GM19467 (cell line): ENCODE measurements at regions not wholly inside any gene's neighbourhood (a gene's known extent, or its start where the extent isn't known, plus 50 kb on each side); places are given as distances from the start of the nearest gene placed in this dataset.
"Not testable (repeated sequence)": the region's sequence is repeated elsewhere in the genome, so short reads cannot be mapped to it uniquely, and the experiment has no call there.

Source experiments
- ATAC-seq: cut with Tn5 transposase; IDR thresholded peaks from one replicate; pipeline ENCODE4 v1.9.1; 2021; ENCODE audit warnings: mild to moderate bottlenecking, moderate library complexity; ENCODE audit not compliant: unreplicated experiment

DNA sequence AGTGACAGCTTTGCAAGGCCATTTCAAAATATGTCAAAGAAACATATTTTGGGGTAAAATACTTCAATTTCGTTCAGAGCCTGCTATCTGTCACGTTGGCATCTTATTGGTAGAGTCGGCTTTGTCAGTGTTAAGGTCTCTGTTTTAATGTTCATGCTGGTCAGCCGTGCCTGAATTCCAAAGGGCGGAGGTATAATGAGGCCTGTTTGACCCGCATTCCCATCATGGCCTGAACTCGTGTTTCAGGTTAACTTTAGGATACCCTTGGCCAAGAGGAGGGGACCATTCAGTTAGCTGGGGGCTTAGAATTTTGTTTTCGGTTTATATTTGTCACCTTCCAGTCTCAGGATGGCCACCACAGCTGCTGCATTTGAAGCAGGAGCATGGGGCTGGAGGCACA is 236.4 kb downstream of the NFATC2 start:
- ATAC-seq, result no peak

GRCh38 chr20:51305316-51306052 is 237.0 kb downstream of the NFATC2 start:
- ATAC-seq, result no peak

GRCh38 chr20:51303731-51304670 is 238.5 kb downstream of the NFATC2 start:
- ATAC-seq, result no peak

DNA sequence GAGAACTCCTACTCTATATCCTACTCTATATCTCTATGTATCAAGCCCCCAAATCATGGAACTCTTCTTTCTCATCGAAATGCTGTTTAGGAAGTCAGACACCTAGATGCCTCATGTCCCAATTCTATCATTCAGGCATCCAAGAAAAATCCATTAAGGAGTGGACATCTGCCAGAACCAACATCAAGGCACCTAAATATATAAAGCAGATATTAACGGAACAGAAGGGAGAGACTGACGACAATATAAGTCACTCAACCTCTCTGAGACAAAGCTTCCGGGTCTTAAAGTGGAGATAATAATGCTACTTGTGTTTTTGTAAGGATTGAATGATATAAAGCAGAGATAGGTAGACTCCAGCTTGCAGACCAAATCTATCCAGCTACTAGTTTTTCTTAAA is 241.5 kb downstream of the NFATC2 start:
- no peak for ATAC-seq

GRCh38 chr20:51300104-51300503 is 242.4 kb downstream of the NFATC2 start:
- no peak for ATAC-seq

- no peak for ATAC-seq
These were observed 243.1 kb downstream of the NFATC2 start for GRCh38 chr20:51299413-51299812.

DNA sequence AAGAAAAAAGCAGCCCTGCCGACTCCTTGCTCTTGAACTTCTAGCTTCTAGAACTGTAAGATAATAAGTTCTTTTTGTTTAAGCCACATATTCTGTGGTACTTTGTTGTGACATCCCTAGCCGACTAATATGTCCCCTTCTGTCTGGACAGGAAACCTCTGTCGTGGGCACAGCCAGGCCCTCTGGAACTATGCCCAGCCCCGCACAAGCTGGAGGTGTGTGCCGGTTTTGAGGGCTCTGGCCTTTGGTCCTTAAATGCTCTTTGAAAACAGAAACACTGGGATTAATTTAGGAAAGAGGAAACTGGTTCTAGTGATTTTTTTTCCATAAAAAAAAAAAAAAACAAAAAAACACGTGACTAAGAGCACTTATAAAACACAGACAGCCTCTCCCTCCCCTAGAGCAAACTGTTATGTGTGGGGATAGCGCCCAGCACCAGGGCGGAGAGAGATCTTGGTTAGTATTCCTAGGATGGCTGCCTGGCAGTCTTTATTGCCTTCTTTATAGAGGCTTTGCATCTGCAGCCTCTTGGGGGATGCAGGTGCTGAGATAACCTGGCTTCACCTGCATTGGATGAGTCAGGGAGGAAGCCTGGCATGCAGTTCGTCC is 244.3 kb downstream of the NFATC2 start:
- no peak for ATAC-seq

GRCh38 chr20:51287628-51288413 is 254.7 kb downstream of the NFATC2 start:
- no peak for ATAC-seq

GRCh38 chr20:51286758-51287157 is 255.8 kb downstream of the NFATC2 start:
- no peak for ATAC-seq

DNA sequence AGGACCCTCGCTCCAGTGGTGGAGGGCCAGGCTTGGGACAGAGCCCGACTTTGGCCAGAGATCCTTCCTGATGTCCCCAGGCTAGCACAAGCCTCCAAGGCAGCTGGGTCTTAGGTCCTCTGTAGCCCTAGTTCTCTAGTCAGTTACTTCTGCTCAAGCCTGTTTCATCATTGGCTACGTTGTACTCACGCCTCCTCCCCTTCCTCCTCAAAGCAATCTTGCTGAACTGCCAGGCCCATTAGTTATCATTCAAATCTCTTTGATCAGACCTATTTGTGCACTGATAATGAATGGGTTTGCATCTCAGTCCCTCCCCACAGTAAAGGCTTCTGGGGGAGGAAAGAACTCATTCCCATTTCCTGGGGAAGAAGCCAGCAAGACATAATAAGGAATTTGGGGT is 256.8 kb downstream of the NFATC2 start:
- no peak for ATAC-seq

- no peak for ATAC-seq
These were observed 257.6 kb downstream of the NFATC2 start for GRCh38 chr20:51284871-51285270.

DNA sequence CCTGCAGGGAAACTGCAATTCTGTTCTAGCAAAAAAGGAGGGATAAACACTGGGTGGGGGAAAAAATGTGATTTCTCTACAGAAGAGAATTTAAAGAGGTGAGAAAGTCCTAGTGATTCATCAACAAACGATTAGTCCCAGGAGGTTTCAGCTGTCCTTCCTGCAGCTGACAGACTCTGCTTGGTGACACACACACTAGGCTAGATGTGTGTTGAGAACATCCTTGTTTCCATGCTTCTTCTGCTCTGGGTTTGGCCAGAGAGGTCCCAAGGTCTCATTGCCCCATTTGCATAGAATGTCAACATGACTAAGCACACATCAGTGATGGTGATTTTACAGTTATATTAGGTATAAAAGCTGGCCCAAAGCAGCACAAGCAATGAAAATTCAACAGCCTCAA is 258.3 kb downstream of the NFATC2 start:
- ATAC-seq, result no peak

- no peak for ATAC-seq
These were observed 258.6 kb upstream of the KCNG1 start for GRCh38 chr20:51281521-51281920.

DNA sequence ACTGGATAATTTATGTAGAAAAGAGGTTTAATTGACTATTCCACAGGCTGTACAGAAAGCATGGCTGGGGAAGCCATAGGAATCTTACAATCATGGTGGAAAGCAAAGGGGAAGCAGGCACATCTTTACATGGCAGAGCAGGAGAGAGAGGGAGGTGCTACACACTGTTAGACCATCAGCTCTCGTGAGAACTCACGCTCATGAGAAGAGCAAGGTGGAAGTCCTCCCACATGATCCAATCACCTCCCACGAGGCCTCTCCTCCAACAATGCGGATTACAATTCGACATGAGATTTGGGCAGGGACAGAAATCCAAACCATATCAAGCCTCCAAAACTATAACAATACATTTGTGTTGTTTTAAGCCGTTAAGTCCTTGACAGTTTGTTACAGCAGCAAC is 257.1 kb upstream of the KCNG1 start:
- no peak for ATAC-seq

- ATAC-seq, result no peak
These were observed 255.1 kb upstream of the KCNG1 start for GRCh38 chr20:51277961-51278360.

- ATAC-seq, result no peak
These were observed 253.4 kb upstream of the KCNG1 start for GRCh38 chr20:51276296-51276695.

GRCh38 chr20:51275826-51276225 is 252.9 kb upstream of the KCNG1 start:
- no peak for ATAC-seq

- no peak for ATAC-seq
These were observed 252.3 kb upstream of the KCNG1 start for GRCh38 chr20:51275181-51275580.

GRCh38 chr20:51272401-51272800 is 249.5 kb upstream of the KCNG1 start:
- ATAC-seq, result no peak

GRCh38 chr20:51271931-51272330 is 249.0 kb upstream of the KCNG1 start:
- no peak for ATAC-seq

DNA sequence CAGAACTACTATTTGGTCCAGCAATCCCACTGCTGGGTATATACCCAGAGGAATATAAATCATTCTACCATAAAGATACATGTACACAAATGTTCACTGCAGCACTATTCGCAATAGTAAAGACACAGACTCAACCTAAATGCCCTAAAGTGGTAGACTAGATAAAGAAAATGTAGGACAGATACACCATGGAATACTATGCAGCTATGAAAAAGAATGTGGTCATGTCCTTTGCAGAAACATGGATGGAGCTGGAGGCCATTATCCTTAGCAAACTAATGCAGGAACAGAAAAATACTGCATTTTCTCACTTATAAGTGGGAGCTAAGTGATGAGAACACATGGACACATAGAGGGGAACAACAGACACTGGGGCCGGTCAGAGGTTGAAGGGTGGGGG is 248.4 kb upstream of the KCNG1 start:
- not testable (repeated sequence) for ATAC-seq
